Cardiac fibroblast (primary cell): ENCODE measurements at regions not wholly inside any gene's neighbourhood (a gene's known extent, or its start where the extent isn't known, plus 50 kb on each side); places are given as distances from the start of the nearest gene placed in this dataset.

ENCODE experiments used
- DNase-seq, 2 donors: peaks; one replicate each; pipeline versions ENCODE4 v3.0.0 to v3.0.0-alpha.2; 2010; ENCODE audit warnings: low read depth in 2 of 2
- H3K4me3 ChIP-seq, 2 donors: replicated peaks in 1 of 2; 1 replicate in 1 of 2; 2 replicates in 1 of 2; pipeline ENCODE4 v1.5.1; 2011; ENCODE audit warnings: low read depth in 2 of 2, low read length in 2 of 2, mild to moderate bottlenecking in 2 of 2, moderate library complexity in 1 of 2
- TF ChIP-seq, protein P1 (sequence below): IDR thresholded peaks from one replicate; pipeline ENCODE4 v1.5.1; 2011; ENCODE audit warnings: low read depth, mild to moderate bottlenecking, low read length, inconsistent platforms

DNA sequence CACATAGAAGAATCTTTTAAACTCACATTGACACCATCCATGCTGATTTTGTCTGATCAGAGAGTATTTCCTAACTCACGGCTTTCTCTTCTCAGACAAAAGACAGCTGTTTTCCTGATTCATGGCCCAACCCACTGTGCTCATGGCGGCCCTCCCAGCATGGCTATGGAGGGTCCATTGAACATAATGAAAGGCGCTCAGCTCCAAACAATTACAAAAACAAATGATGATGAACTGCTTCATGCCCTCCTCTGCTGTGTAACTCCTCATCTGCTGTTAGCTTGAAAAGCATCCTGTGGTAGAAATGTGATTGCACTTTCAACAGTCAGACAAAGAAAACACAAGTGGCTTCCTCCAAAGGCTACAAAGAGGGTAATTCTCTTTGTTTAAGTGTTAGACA, 673.8 kb downstream of the PRELID2 start:
- TF ChIP-seq, protein P1, sequence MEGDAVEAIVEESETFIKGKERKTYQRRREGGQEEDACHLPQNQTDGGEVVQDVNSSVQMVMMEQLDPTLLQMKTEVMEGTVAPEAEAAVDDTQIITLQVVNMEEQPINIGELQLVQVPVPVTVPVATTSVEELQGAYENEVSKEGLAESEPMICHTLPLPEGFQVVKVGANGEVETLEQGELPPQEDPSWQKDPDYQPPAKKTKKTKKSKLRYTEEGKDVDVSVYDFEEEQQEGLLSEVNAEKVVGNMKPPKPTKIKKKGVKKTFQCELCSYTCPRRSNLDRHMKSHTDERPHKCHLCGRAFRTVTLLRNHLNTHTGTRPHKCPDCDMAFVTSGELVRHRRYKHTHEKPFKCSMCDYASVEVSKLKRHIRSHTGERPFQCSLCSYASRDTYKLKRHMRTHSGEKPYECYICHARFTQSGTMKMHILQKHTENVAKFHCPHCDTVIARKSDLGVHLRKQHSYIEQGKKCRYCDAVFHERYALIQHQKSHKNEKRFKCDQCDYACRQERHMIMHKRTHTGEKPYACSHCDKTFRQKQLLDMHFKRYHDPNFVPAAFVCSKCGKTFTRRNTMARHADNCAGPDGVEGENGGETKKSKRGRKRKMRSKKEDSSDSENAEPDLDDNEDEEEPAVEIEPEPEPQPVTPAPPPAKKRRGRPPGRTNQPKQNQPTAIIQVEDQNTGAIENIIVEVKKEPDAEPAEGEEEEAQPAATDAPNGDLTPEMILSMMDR, result no peak
- H3K4me3 ChIP-seq, result no peak overlapping the region
- no peak for DNase-seq

GRCh38 chr5:145160679-145161078, 674.5 kb downstream of the PRELID2 start:
- TF ChIP-seq, protein P1, result no peak
- DNase-seq, result no peak

GRCh38 chr5:145158730-145159129, 676.4 kb downstream of the PRELID2 start:
- TF ChIP-seq, protein P1, result no peak
- no peak overlapping the region for H3K4me3 ChIP-seq
- peak in 1 of 2 donors; percentile 1 for DNase-seq

More at GRCh38 chr5:145160679-145161078, 674.5 kb downstream of the PRELID2 start:
- H3K4me3 ChIP-seq, result no peak overlapping the region

- DNase-seq, result peak; percentile 1 to 30
- TF ChIP-seq, protein P1, result no peak
Measured at GRCh38 chr5:145157841-145158240, 677.3 kb downstream of the PRELID2 start.

GRCh38 chr5:145141534-145141933, 693.6 kb downstream of the PRELID2 start:
- TF ChIP-seq, protein P1, result no peak
- no peak for DNase-seq

More at GRCh38 chr5:145157841-145158240, 677.3 kb downstream of the PRELID2 start:
- no peak overlapping the region for H3K4me3 ChIP-seq

DNA sequence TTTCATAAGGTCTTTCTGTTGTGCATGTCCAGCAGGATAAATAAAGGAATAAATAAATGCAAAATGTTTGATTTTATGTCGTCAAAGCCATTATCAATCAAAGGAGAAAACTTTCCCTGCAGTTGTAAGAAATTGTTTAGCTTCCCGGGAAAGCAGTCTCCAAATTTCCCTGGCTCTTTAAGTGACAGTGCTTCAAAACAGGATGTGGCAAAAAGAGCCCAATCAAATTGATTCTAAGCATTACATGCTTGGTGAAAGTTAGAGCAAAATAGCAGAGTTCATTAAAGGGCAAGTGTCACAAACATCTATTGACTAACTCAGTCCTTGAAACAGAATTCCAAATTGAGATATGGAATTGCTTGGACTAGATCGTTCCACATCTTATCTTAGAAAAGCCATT, 704.1 kb downstream of the PRELID2 start:
- TF ChIP-seq, protein P1, result no peak
- no peak overlapping the region for H3K4me3 ChIP-seq
- peak in 1 of 2 donors; percentile 11 for DNase-seq

More at GRCh38 chr5:145141534-145141933, 693.6 kb downstream of the PRELID2 start:
- no peak overlapping the region for H3K4me3 ChIP-seq

- no peak for DNase-seq
- TF ChIP-seq, protein P1, result no peak
- no peak overlapping the region for H3K4me3 ChIP-seq
Measured at GRCh38 chr5:145129797-145130196, 705.3 kb downstream of the PRELID2 start.
